NCI-H446 (cell line): ENCODE measurements at regions not wholly inside any gene's neighbourhood (a gene's known extent, or its start where the extent isn't known, plus 50 kb on each side); places are given as distances from the start of the nearest gene placed in this dataset.

Source experiments
- DNase-seq, 2 experiments: peaks; one replicate each; lab custom pipeline; 2025; lab: John Stamatoyannopoulos, UW

DNA sequence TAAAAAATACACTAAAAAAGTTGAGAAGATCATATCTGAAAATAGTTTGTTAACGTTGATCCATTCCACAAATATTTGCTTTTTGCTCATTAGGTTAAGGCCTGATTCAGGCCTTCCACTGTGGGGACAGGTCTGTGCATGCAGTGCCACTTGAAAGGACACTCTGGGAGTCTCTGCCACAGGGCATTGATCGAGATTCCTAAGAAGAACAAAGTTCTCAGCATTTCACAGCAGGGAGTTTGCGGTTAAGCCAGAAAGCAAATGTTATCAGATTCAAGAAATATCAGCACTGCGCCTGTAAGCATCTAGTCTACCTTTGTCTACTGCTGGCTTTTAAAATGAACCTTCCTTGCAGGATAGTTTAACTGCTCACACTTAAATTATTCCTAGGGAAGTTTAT lies 62.2 kb upstream of the TNIP3 start:
- no peak for DNase-seq

DNA sequence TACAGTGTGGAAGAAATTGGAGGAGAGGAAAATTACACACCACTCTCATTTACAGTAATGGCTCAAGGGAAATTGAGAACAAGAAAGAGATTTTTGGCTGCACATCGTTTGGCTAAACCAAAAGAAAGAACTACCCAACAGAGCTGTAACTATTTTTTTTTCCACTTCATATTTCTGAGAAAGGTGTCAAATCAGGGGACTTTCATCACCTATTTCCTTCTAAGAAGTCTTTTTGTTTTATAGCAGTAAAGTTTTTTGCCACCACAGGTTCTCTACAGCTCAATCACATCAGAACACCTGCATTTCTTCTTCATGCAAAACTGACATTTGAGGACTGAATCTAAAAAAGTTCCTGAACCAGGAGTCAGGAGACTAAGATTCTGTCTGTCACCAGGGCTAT lies 57.5 kb upstream of the TNIP3 start:
- DNase-seq: no peak

DNA sequence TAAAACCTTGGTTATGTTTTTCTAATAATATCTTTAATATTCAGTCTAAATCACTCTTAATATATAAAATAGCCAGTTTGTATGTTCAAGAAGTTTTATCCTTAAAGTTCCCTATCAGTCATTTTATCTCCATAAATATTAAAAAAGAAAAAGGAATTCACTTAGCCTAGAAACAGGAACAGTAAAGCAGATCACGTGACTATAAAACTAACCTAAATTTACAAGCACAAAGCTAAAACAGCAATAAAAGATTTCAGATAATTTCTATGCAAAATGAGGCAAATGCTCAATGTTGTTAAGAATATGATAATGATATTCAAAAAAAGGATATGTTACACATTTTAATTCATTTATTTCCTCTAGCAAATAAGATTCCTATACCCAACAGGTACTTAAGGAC lies 57.1 kb upstream of the TNIP3 start:
- DNase-seq: no peak

DNA sequence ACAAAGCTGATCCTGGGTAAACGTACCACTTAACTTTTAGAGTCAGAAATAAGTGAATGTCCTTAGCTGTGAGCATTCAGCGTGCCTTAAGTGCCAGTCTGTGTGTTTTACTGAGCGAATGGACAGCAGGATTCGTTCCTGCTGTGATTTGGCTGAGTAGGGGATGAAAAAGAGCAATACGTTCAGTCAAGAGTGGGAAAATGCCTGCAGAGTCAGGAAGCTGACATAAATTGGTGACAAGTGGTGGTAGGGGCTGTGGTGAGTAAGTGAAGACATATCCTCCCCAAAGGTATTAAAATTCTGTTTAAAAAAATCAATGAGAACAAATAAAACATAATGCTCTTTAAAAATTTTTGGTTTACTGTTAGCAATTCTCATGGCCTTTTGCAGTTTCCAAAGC lies 56.6 kb upstream of the TNIP3 start:
- DNase-seq: no peak

DNA sequence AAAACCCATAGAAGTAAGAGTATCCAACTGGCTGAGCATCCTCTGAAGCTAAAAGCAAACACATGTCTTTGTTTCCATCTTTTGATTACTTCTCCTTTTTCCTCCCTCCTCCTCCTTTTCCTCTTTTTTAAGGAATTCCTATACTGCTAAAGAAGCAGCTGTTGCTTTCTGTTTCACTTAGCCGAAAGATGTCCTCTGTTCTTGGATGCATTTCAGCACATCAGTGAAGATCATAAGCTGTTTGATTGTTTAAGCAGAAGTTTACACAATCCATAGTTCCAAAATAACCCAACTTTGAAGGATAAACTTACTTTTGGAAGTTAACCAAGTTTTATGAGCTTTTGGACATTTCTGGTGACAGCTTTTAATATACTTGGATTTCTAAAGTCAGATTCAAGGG lies 55.1 kb upstream of the TNIP3 start:
- DNase-seq: no peak

DNA sequence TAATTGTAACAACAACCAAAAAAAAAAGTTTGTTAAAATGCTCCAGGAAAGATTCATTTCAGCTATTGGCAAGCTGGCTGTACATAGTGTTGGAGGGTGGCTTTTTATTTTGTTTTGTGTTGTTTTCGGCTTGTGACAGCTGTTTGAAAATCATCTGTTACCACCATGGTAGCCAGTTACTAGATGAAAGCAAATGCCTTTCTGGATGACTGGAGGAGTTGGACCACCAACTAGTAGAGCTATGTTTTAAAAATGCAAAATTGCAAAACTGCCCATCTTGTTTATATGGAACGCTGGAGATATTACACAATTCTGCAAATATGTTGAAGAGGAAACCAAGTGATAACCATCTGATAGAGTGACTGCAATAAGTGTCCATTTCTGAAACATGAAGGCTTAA lies 53.2 kb upstream of the TNIP3 start:
- DNase-seq: no peak

DNA sequence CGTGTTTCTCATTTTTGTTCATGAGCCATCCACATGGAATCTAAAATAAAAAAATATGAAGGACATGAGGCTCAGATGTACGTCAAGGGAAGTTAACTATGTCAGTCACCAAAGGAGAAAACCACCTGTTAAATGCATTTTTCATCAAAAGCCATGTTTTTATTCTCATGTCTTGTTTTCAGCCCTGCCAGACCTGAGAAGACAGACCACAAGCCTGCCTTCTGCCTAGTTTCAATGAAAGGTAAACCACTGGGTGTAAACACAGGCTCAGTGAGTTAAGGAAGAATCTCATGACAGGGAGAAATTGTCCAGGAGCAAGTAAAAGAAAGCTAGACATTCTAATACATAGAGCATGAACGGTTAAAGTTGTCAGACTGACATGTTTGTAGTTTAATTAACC lies 52.3 kb upstream of the TNIP3 start:
- DNase-seq: no peak

DNA sequence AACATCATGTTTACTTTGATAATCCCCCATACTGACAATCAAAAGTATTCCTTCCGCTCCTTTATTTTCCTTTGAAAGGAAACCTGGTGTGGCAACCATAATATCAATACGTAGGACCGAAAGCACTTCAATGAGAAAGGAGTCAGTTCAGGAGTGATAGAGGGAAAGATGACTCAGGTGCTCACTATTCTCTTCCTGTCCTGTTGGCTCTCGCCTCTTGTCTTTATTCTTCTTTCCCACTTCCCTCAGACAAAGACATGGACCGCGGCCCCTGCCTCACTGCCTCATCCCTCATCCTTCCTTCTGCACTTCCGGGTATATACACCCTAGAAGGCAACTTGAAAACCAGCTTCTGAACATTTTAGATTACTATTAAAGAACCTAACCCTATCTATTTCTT lies 49.8 kb upstream of the TNIP3 start:
- no peak for DNase-seq
